Breast epithelium (tissue), 3 donors: ENCODE measurements at regions not wholly inside any gene's neighbourhood (a gene's known extent, or its start where the extent isn't known, plus 50 kb on each side); places are given as distances from the start of the nearest gene placed in this dataset.

ENCODE experiments used
- POLR2AphosphoS5 ChIP-seq, 3 donors: sonication (generic); formaldehyde crosslinking; IDR thresholded peaks; one replicate each; pipeline ENCODE4 v1.6.1; 2017; ENCODE audit warnings: antibody characterized with exemption in 3 of 3
- TF ChIP-seq, protein P1 (sequence below), 3 donors: fragments of 450-650 bp; IDR thresholded peaks; one replicate each; pipeline ENCODE4 v1.5.1; 2016 to 2017; ENCODE audit warnings: antibody characterized with exemption in 3 of 3, mild to moderate bottlenecking in 3 of 3, moderate library complexity in 3 of 3

DNA sequence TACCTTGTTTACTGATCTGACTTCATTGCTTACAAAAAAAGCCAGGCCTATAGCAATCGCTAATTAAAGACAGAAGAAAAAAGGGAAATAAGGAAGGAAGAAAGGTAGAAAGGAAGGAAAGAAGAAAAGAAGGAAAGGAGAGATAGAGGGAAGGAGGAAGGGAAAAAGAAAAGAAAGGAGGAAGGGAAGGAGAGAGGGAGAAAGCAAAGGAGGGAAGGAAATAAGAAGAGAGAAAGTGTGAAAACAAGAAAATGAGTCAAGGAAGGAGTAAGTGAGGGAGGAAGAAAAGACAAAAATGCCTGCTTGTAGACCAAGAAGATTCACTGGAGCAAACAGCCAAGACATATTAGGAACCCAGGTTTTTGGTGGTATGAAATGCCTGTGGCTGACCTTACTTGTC is 57.0 kb upstream of the MAGEB16 start:
- TF ChIP-seq, protein P1, sequence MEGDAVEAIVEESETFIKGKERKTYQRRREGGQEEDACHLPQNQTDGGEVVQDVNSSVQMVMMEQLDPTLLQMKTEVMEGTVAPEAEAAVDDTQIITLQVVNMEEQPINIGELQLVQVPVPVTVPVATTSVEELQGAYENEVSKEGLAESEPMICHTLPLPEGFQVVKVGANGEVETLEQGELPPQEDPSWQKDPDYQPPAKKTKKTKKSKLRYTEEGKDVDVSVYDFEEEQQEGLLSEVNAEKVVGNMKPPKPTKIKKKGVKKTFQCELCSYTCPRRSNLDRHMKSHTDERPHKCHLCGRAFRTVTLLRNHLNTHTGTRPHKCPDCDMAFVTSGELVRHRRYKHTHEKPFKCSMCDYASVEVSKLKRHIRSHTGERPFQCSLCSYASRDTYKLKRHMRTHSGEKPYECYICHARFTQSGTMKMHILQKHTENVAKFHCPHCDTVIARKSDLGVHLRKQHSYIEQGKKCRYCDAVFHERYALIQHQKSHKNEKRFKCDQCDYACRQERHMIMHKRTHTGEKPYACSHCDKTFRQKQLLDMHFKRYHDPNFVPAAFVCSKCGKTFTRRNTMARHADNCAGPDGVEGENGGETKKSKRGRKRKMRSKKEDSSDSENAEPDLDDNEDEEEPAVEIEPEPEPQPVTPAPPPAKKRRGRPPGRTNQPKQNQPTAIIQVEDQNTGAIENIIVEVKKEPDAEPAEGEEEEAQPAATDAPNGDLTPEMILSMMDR (IDR thresholded peaks at IDR 0.05), result no peak
- TF ChIP-seq POLR2AphosphoS5 (IDR thresholded peaks at IDR 0.05), result no peak
